ENCODE measurements at regions not wholly inside any gene's neighbourhood (a gene's known extent, or its start where the extent isn't known, plus 50 kb on each side); places are given as distances from the start of the nearest gene placed in this dataset.

GRCh38 chr11:106309070-106309684, 231.7 kb downstream of the AASDHPPT start:
- TF ChIP-seq RERE (CRISPR knock-in tag; IDR thresholded peaks at IDR 0.05; ENCODE audit: borderline replicate concordance) (no peak), CBX3 (IDR thresholded peaks at IDR 0.05; ENCODE audit: borderline replicate concordance in 1 of 2, low read length in 2 of 2) (no peak), EP300 (IDR thresholded peaks at IDR 0.05; ENCODE audit: low read length) (no peak), MIER1 (IDR thresholded peaks at IDR 0.05; ENCODE audit: low read depth) (no peak), ZNF778 (CRISPR knock-in tag; IDR thresholded peaks at IDR 0.05) (no peak), REST (IDR thresholded peaks at IDR 0.05; ENCODE audit: borderline replicate concordance) (no peak), REST (CRISPR knock-in tag; IDR thresholded peaks at IDR 0.05; ENCODE audit: low read depth) (no peak), HBP1 (CRISPR knock-in tag; IDR thresholded peaks at IDR 0.05) (no peak)

Data from K562 (cell line).